SK-N-MC (cell line): ENCODE measurements at regions not wholly inside any gene's neighbourhood (a gene's known extent, or its start where the extent isn't known, plus 50 kb on each side); places are given as distances from the start of the nearest gene placed in this dataset.

Experiments used
- EZH2 ChIP-seq: fragments of 200-600 bp; sonication (generic); IDR thresholded peaks from one replicate; pipeline ENCODE4 v1.6.1; 2017; ENCODE audit warnings: antibody characterized with exemption
- FOXP2 ChIP-seq: optimal IDR thresholded peaks from 2 replicates; pipeline ENCODE3; 2011; ENCODE audit warnings: mild to moderate bottlenecking, moderate library complexity; ENCODE audit not compliant: insufficient read depth; ENCODE audit errors: extremely low read length, control extremely low read depth
- POLR2AphosphoS5 ChIP-seq: IDR thresholded peaks from 2 replicates; pipeline ENCODE4 v1.6.1; 2012; ENCODE audit warnings: mild to moderate bottlenecking, low read depth, low read length, borderline replicate concordance

DNA sequence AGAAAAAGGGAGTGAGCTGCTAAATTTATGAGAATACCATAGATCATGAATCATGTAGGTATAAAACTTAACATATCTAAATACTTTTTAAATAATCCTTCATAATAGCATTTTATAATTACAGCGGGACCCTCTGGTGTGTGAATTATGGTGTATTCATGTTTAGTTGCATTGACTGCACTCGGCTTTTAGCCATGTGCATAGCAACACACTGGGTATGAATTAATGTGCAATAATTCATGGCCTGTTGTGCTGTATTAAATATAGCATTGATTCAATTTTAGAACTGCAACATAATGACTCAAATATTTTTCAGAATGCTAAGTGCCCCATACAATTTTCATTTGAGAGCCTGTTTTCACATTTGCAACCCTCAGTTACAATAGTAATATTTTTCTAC, 249.6 kb upstream of the G2E3 start:
- no peak for TF ChIP-seq EZH2
- TF ChIP-seq POLR2AphosphoS5 = no peak
- TF ChIP-seq FOXP2 = no peak
